Fibroblast of skin of right biceps (primary cell): ENCODE measurements at regions not wholly inside any gene's neighbourhood (a gene's known extent, or its start where the extent isn't known, plus 50 kb on each side); places are given as distances from the start of the nearest gene placed in this dataset.
"Not testable (repeated sequence)": the region's sequence is repeated elsewhere in the genome, so short reads cannot be mapped to it uniquely, and the experiment has no call there.

Experiments used
- DNase-seq: peaks from one replicate; pipeline ENCODE4 v3.0.0-alpha.2; 2013

- no peak for DNase-seq
These were observed 1458.7 kb downstream of the CDH11 start for GRCh38 chr16:63663155-63663554.

DNA sequence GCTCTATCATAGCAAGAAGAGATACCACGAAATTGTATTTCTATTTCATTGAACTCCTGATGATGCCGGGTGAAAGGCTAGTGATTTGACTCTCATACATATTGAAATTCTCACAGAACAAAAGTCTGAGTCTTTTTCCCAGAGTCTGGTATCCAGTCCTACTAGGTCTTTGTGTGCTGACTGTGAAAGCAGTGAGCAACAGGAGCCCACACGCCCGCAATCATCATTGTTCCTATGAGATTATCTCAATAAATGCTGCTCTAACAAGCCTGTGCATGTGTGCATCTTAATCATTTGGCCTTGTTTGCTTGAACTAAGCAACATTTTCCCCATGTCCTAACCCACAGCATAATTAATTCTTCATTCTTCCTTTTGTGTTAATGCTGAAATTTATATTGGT lies 1466.0 kb downstream of the CDH11 start:
- DNase-seq = no peak

DNA sequence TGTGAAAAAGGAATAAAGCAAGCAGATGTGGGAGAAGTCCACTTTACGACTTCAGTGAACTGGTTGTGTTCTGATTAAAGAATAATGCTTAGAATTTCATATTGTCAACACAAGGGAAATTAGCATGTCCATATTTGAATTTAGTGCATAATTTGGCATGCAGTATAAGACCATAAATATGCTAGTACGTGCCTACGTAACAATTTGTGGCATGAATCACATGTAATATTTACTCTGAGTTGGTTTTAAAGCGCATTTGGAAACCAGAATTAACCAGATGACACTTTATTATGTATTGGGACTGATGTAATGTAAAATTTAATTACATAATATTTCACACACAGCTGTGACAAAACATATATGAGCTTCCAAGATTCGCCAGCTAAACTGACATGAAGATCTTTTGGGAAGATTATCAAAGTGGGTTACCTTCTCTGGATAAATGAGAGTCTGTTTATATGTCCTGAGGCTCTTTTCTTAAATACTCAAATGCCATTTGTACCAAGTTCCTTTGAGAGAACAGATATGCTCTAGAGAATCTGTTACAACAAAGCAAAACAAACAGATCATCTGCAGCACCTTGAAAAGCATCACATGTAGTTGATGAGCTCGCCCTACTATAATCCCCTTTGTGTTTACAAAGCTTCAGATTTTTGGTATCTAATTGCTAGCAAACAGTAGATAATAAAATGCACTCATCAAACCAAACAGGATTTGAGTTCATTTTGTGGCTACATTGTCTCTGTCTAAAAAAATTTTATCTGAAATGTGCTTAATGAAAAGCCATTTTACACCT lies 1468.6 kb downstream of the CDH11 start:
- peak; percentile 22 for DNase-seq

DNA sequence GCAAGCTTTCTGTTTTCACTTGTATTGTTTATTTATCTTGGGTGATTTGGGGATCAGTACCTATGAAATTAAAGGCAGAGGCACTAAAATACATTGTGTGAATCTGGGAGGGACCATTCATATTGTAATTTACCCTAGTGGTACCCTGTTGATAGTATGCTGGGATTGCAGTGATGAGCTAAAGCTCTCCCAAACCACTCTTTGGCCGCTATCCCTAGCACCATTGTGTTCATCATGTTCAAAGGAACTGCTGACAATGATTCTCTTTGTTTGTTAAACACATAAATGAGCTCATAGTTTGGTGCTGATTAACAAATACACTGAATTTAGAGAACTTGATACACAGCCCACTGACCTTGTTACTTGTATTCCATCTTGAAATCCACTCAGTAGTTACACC lies 1469.8 kb downstream of the CDH11 start:
- DNase-seq = no peak

DNA sequence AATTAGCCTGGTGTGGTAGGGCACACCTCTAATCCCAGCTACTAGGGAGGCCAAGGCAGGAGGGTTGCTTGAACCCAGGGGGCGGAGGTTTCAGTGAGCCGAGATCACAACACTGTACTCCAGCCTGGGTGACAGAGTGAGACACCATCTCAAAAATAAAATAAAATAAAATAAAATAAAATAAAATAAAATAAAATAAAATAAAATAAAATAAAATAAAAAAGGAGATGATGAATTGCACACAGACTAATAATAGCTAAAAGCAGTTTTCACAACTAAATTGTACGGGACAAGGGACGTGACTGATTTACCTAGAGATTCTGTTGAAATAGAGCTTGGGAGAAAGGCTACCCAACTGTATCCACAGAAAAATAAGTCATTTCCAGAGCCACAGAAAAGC lies 1471.3 kb downstream of the CDH11 start:
- no peak for DNase-seq

DNA sequence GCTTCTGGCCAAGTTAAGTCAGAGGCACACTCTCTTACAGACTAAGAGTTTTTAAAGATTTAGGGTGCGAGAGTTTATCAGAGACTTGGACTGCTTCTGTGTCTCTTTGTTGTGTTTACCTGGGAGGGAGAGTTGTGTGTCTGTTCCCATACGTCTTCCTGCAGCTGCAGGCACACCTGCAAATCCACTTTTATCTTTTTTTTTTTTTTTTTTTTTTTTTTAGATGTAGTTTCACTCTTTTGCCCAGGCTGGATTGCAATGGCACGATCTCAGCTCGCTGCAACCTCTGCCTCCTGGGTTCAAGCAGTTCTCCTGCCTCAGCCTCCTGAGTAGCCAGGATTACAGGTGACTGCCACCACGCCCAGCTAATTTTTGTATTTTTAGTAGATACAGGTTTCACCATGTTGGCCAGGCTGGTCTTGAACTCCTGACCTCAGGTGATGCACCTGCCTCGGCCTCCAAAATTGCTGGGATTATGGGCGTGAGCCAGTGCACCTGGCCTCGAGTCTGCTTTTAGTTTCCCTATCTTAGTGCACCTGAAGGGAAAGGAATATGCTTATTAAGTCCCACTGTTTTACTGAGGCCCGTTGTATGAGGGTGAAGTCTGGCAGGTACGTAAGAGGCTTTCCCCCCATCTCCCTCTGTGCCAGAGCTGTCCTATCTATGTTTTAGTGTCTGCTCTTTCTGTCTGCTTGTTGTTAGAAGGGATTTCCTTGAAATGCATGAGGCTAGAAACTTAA lies 1488.0 kb downstream of the CDH11 start:
- not testable (repeated sequence) for DNase-seq

DNA sequence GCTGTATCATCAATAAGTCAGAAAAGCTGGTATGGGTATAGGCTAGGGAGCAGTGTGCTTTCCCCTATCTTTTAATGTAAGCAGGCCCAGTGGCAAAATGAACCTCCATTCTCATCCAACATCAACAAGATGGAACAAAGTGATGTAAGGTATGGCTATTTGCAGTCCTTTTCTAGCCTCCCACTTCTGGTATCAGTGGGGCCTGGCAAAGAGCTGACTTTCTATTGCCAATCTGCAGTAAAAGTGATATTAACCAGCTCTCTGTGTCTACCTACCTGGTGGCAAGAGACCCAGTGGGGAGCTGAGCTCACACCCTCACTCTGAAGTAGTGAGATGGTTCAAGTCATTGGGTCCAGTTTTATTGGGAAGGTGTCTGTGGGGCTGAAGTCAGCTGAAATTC lies 1492.6 kb downstream of the CDH11 start:
- DNase-seq = no peak

GRCh38 chr16:63628812-63629211 lies 1493.1 kb downstream of the CDH11 start:
- no peak for DNase-seq

- DNase-seq = no peak
These were observed 1496.7 kb downstream of the CDH11 start for GRCh38 chr16:63625126-63625525.

DNA sequence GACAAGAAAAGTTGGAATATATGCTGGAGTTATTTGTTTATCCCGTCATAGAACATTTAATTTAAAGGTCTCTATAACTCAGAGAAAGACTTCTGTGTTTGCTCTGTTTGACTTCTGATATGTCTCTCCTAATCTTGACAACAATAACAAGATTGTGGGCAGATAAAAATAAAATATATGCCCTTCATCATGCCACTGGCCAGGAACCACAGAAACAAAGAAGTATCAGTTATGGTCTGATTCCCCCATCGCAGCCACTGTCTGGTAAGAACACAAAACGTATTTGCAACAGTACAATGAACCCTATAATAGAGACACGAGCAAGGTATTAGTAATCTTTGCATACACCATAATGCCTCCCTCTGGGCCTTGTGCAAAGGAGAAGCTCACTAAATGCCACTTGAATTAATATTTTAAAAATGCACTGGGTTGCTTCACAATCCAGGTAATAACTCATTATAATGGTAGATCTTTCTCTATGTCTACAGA lies 1498.3 kb downstream of the CDH11 start:
- no peak for DNase-seq

GRCh38 chr16:63618896-63619485 lies 1502.9 kb downstream of the CDH11 start:
- no peak for DNase-seq

GRCh38 chr16:63617990-63618763 lies 1503.7 kb downstream of the CDH11 start:
- DNase-seq = peak; percentile 24

DNA sequence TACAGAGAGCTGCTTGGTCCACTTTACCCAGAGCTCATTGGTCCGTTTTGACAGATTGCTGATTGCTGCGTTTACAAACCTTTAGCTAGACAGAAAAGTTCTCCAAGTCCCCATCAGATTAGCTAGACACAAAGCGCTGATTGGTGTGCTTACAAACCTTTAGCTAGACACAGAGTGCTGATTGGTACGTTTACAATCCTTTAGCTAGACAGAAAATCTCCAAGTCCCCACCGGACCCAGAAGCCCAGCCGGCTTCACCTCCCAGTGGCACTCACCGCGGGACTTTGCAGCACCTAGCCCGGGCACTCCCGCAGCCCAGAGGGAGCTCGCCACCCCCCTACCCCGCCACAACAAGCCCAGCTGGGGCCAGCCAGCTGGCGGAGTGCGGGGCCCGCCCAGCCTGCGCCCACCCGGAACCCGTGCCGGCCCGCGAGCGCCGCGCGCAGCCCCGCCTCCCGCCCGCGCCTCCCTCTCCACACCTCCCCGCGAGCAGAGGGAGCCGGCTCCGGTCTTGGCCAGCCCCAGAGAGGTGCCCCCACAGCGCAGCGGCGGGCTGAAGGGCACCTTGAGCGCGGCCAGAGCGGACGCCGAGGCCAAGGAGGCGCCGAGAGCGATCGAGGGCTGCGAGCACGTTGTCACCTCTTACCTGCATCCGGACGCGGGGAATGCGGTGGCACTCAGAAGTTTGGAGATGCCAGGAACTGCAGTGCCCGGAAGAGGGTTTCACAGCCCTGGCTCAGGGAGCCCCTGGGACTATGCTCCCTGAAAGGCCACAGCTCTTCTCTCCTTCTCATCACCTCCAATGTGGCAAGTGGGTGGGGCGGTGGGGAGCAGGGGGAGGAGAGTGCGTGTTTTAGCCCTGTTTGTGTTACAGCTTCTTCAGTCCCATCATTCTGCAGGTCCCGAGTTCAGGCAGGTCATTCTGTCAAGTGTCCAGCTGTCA lies 1504.5 kb downstream of the CDH11 start:
- DNase-seq = peak; percentile 9

- peak; percentile 4 for DNase-seq
These were observed 1507.4 kb downstream of the CDH11 start for GRCh38 chr16:63614429-63614828.

GRCh38 chr16:63613701-63614100 lies 1508.2 kb downstream of the CDH11 start:
- peak; percentile 40 for DNase-seq

DNA sequence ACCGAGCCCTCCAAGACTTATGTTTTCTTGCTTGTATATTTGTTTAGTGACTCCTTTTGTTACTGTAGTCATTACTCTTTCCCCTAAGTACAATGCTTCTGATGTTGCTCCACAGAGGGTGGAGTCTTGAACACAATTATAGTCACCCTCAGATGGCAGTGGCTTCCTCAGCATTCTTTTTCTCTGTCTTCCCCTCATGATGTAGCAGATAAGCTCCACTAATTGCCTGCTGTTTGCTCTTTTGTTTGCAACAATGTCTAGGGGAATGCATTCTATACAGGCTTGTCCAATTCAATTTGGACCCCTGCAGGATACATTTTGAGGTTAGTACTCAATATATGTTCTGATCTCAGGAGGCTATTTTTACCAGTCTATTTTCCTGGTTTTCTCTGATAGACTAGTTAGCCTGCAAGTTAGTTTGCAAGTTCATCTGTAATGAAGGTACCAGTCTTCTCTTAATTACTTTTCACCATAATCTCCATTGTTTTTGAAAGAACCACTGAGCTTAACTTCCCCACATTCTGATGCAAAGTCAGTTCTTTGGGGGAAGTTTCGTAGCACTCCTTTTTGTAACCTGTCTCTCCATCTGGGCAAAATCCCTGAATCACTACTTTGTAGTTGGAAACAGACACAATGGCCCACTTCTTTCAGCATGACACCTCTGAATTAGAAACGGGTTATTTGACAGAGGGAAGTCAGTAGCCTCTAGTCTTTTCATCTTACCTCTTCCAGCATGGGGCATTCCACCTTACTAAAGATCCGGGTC lies 1509.2 kb downstream of the CDH11 start:
- no peak for DNase-seq

- no peak for DNase-seq
These were observed 1515.1 kb downstream of the CDH11 start for GRCh38 chr16:63606778-63607177.

DNA sequence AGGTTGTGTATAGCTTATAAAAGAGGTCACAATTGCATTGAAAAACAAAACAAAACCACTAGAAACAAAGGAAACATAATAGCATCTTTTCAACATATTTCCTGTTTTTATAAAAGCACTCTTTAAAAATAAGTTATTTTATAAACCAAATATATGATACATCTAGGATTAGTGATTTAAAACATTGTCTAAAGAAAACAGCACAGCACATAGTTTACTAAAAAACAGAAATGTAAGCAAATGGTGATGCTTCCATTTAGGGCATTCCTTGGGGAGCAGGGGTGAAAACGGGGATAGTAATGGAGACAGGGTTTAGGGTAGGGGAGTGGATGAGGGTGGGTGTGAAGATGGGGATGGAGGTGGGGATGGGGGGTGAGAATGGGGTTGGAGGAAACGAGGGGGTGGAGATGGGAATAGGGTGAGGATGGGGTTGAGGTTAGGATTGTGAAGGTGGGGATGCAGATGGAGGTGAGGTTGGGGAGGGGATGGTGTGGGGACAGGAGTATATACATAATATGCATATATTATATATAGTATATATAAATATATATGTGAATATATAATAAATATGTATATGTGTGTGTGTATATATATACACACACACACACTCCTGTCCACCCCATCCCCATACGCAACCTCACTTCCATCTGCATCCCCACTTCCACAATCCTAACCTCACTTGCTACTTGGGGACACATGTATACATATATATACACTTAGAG lies 1519.5 kb downstream of the CDH11 start:
- DNase-seq = no peak

GRCh38 chr16:63596716-63597115 lies 1525.1 kb downstream of the CDH11 start:
- DNase-seq = no peak

GRCh38 chr16:63592852-63593251 lies 1529.0 kb downstream of the CDH11 start:
- no peak for DNase-seq
